HG03469 (cell line): ENCODE measurements at regions not wholly inside any gene's neighbourhood (a gene's known extent, or its start where the extent isn't known, plus 50 kb on each side); places are given as distances from the start of the nearest gene placed in this dataset.
"Not testable (repeated sequence)": the region's sequence is repeated elsewhere in the genome, so short reads cannot be mapped to it uniquely, and the experiment has no call there.

Experiments
- ATAC-seq: cut with Tn5 transposase; IDR thresholded peaks from one replicate; pipeline ENCODE4 v1.9.1; 2021; ENCODE audit warnings: mild to moderate bottlenecking, moderate library complexity, moderate number of reproducible peaks; ENCODE audit not compliant: unreplicated experiment

DNA sequence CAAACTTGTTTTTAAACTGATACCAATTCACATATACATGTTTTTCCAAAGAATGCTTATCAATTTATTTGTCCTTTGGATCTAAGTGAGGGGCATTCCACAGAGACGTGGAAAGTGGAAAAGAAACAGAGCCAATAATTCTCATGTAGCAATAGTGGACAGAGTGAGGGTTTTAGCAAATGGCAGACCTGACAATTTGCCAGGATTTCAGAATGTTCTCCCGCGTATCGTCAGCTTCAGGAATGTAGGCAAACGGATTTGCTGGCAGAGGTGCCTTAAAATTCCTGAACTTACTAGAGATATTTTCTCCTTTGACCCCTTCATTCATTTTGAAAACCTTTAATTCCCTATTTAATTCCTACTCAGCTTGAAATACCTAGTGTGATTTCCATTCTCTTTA, 193.4 kb upstream of the CPHXL start:
- no peak for ATAC-seq

DNA sequence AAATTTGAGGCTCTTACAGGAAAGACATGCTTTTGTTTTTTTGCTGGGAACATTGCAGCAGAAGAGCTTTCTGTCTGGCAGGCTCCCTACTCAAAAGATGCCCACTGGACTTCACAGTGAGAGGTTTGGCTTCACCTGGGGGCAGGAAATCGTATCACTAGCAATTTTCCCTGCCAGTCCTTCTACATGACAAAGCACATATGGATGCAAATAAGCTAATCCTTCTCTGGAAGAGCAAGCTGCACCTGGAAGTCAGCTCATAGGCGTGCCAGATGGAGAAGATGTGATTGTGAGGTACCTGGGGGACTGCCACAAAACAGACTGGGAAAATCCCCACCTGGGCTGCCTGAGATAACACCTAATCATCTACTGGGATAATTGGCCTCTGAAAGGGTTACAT, 195.0 kb upstream of the CPHXL start:
- no peak for ATAC-seq

DNA sequence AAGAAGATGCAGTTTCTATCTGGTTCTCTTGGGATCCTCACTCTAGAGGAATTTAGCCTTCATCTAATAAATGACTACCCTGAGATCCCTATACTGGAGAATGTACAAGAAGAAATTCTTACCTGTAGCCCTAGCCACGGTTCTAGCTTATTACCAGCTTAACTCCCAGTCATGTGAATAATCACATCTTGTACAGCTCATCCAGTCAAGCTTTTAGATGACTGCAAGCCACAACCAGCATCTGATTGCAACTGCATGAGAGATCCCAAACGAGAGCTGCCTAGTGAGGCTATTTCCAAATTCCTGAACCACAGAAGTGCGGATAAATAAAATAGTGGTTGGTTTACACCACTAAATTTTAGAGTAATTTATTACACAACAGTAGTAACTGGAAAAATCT, 196.0 kb upstream of the CPHXL start:
- ATAC-seq = no peak

DNA sequence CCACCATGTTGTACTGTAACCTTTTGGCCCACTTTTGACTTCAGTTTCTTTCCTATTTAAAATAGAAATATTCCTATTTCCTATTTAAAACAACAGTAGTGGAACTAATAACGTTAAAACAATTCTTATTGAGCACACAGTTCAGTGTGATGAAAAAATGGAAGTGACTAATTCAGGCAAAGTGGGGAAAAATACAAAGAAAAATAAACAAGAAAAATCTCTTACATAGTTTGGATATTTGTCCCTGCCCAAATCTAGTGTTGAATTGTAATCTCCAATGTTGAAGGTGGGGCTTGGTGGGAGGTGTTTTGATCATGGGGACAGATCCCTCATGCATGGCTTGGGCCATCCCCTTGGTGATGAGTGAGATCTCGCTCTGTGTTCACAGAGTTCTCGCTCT, 198.1 kb upstream of the CPHXL start:
- no peak for ATAC-seq

DNA sequence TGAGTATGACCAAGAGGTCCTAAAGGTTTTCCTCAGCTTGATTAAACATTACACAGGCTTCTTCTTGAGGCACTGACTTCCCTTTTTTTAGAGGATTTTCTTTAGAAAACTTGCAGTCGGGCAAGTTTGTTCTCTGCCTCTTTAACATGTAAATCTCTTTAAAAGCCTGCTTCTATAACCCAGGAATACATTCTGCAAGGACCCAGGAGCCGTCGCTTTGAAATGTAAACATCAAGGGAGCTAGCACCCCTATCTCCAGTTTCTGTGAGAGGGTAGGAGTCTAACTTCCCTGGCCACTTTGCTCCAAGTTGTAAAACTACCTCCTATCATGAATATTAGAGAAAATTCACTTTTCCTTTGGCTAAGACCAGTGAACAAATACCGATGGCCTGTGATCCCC, 201.5 kb upstream of the CPHXL start:
- no peak for ATAC-seq

DNA sequence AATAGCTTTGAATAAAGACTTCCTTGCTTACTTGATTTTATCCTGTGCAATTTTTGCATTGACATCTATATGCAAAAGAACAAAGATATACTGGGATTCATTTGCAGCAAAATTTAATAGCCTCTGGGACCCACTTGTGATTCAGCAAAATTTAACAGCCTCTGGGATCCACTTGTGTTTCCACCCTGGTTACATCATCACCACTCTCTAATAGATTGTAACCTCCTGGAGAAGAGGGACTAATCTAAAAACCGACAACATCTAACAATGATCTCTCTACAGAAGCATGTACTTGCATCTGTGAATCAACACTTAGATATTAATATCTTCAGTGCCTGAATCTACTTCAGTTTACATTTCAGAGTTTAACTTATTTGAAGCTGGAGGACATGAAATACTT, 202.0 kb upstream of the CPHXL start:
- no peak for ATAC-seq

DNA sequence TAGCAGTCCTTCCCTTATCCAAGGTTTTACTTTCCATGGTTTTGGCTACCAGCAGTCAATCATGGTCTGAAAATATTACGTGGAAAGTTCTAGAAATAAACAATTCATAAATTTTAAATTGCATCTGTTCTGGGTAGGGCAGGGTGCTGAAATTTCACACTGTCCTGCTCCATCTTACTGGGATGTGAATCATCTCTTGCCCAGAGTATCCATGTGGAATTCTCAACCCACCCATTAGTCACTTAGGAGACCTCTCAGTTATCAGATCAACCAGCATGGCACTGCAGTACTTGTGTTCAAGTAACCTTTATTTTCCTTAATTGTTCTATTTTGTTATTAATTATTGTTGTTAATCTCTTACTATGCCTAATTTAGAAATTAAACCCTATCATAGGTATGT, 202.8 kb upstream of the CPHXL start:
- ATAC-seq = no peak

DNA sequence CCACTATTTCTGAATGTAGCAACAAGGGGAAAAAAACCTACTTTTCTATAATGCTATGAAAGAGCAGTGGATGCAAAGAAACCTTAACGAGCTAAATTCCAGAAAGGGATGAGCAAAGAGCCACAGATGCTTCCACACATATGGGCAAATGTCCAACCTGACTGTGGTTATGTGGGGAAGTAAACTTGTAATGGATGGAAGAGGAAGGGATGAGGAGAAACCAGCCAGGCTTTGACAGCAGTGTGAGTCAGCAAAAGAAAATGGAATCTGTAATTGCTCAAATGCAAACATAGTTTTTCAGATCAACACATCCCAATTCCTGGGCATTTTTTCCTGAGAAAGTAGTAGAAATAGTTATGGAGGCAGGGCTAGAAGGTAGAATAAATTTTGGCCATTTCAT, 204.8 kb upstream of the CPHXL start:
- ATAC-seq = no peak

DNA sequence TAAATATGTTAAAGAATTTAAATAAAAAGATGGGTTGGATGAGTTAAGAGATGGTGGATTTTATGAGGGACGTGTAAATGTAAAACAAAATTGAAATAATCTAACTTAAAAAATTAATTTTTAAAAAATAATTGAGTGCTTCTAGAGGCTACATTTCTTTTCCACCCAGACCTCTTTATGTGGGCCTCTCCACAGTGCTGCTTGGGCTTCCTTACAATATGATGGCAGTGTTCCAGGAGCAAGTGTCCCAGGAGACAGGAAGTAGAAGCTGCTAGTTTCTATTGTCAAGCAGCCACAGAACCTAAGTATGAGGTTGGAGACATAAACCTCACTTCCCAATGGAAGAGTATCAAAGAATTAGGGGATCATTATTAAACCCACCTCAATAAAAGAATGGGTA, 205.7 kb upstream of the CPHXL start:
- ATAC-seq = no peak

DNA sequence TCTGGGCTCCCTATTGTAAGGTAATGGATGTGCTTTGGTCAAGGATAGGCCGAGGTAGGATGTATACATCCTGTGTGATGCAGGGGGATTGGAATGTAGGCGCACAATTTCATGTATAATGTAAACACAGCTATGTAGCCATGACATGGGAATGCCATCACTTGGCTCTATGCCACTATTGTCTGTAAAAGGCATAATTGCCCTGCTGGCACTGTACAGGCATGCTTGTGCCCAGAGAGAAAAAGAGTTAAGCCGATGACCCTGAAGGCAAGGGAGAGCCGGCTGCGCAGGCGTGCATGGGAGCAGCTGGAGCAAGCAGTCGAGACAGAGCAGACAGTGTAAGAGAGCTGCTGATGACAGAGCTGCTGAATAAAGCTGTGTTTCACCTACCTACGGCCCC, 212.5 kb upstream of the CPHXL start:
- no peak for ATAC-seq

DNA sequence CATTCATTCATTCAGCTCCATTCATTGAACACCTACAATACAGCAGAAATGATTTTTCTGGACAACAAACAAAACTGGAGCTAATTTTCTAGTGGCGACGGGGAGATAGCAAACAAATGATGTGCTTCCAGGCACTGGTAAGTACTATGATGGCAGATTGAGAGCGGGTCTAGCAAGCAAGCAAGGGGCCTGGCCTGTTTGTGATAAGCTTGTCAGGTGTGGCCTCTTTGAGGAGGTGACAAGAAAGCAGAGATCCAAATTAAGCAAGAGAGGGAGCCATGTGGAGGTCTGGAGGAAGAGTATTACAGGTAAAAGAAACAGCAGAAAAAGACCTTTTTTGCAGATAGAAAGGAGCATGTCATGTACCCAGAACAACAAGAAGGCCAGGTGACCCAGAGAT, 216.1 kb upstream of the CPHXL start:
- ATAC-seq = no peak

DNA sequence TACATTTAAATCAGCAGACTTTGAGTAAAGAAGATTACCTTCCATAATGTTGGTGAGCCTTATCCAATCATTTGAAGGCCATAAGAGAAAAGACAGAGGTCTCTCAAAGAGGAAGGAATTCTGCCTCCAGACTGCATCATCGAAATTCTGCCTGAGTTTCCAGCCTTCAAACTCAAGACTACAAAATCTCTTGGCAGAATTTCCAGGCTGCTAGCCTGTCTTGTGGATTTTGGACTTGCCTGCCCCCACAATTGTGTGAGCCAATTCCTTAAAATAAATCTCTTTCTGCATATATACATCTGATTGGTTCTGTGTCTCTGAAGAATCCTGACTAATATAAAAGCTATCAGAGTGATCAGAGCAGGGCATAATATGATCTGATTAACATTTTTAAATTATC, 216.6 kb upstream of the CPHXL start:
- ATAC-seq = no peak

DNA sequence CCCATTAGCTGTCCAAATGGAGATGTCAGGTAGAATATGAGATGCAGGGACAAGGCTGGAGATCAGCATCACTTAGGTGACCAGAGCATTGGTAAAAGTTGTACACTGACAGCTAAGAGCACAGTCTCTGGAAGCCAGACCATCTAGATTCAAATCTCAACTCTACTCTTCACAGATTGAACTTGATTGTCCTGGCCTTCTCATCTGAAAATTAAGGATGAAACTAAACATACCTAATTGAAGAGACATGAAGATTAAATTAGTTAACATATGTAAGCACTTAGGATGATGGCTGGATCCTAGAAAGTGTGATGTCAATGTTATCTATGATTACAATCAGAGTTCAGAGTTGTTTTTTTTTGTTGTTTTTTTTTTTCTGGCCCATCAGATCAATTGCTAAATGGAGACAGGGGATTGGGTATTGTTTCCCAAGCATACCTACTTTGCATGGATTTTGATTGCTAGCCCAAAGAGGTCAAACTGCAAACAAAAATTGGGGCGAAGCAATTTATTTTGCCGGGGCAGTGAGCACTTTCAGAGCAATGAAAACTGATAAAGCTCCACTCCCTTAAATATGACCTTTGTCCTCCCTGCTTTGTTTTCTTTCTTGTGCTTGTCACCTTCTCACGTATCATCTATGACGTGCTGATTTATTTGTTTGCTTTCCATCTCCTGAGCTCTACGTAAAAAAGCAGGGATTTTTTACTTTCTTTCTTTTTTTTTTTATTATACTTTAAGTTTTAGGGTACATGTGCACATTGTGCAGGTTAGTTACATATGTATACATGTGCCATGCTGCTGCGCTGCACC, 217.6 kb upstream of the CPHXL start:
- no peak for ATAC-seq

DNA sequence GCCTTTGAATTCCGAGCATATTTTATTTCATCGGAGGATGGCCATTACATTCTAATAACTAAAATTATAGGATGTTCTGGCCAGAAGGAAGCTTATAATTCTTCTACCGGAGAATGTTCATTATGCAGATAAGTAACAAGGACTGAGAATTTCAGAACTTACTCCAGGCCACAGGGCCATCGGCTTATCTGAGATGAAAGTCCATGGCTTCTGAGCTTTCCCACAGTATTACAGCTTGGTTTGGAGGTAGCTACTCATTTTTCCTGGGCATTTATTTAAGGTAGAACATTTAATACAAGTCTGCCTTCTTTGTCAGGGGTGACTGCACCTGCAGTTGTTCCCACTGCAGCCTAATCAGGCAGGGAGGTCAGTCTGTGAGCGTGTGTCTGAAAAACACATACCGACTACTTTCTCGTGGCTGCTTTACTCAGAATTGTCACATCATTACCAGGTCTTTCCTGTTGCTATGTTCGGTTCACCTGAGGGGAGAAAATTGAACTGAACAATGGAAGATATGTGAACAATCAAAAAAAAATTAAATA, 219.7 kb upstream of the CPHXL start:
- no peak for ATAC-seq

DNA sequence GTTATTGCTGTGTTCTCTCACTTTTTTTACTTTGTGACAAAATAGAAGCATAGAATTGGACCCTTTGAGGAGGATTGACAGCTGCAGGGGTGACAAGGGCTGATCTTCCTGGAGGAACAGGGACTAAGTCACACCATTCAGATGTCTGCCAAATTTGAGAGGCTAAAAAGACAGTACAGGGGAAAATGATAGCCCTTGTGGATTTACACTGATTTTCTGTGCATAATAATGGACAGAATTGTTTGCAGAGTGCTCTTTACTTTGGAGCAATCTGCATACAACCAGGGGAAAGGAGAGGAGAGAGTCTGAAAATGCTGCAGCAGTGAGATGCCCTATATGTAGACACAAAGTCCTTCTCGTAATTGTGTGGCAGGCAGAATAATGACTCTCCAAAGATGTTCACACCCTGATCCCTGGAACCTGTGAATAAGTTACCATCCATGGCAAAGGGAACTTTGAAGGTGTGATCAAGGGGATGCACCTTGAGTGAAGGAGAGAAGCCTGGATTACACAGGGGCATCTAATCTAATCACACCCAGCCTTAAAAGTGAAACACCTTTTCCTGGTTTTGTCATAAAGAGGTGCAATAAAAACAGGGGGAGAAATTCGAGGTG, 221.4 kb upstream of the CPHXL start:
- no peak for ATAC-seq

DNA sequence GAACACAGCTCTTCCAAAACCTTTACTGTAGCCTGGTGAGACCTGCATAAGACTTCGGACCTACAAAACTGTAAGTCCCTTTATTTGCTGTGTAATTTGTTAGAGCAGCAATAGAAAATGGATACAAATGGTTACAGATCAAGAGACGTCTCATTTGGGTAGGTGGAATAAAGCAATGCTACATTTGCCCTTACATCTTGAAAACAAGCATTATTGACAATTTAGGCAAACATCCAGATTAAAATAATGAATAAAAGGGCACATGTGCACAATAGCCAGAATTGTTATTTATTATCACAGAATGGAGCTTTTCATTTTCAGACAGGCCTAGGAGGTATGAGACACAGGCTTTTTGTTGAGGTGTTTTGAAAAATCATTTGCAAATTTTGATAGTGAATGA, 222.2 kb upstream of the CPHXL start:
- ATAC-seq = no peak

DNA sequence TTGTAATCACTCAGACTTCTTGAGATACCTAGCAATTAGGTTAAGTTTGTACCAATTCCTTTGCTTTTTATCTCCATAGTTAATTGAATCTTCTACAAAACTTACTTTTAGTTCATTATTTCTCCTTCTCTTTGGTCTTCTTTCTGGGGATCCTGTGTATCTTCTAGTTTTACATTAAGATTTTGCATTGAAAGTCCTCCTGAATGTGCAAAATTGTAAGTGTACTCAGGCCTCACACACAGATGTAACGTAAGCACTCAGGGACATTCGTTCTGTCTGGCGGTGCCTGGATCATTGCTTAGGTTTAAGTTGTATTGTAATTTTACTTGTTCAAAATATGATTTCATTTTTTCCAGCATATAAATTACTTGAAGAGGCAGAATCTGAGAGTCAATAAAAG, 222.6 kb upstream of the CPHXL start:
- ATAC-seq = no peak

DNA sequence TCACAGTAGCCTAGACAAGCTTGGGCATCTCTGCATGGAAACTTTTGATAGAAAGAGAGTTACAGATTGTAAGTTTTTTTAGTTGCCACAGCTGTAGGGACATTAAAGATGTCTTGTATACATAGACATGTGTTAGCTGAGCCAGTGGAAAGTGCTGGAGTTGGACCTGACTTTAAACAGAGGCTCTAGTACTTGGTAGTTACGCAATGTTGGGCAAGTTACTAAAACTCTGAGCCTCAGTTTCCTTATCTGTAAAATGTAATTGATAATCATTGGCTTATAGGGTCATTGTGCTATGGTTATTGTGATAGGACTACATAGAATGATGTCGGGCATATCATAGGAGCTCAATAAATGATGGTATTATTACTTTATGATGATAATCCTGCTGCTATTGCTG, 225.8 kb upstream of the CPHXL start:
- no peak for ATAC-seq

DNA sequence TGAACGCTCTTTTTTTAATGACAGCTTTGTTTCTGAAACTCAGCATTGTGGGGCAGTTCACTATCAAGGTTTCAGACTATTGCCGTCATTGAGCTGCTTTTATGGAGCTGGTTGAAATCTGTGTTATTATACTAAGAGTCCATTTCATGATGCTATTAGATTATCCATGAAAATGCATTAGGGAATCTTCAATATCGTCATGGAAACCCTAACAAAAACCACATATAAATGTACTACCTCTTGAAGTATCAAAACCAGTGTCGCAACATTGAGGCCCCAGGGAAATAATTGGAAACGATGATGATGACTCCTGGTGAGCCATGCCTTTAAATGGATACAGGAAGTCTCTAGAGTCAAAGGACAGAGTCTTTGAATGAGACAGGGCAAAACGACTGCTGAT, 231.6 kb upstream of the CPHXL start:
- no peak for ATAC-seq

DNA sequence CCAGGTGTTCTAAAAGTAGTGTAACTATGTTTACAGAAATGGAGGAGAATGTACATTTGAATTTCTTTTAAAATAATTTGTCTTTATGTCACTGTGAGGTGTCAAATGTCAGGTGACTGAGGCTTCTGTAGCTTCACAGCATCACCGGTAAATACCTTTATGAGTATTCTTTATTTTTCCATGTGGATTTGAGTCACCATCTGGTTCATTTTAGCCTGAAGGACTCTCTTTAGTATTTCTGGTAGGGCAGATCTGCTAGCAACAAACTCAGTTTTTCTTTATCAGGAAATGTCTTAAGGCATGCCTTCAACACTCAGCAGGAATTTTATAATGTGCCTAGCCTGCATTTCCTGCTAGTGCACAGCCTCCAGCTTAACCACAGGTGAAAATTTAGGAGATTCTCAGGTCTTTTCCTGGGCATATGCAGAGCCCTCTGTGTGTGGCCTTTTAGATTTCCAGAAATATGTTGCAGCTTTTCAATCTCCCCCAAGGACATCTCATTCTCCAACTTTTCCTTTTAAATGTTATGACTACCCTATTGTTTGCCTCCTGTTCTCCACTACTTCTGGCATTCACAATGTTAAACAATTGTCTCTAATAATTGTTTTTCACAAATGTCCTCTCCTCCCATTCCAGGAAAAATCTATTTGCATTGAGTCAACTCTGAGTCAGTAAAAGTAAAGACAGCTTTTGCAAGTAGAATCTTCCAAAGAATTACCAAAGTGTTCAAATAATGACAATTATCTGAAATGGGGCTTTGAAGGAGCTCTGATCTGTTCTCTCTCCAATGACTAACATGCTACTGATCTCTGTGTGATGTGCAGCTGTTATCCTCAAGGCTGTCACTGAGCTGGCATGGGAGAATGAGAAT, 239.4 kb upstream of the CPHXL start:
- ATAC-seq = no peak

DNA sequence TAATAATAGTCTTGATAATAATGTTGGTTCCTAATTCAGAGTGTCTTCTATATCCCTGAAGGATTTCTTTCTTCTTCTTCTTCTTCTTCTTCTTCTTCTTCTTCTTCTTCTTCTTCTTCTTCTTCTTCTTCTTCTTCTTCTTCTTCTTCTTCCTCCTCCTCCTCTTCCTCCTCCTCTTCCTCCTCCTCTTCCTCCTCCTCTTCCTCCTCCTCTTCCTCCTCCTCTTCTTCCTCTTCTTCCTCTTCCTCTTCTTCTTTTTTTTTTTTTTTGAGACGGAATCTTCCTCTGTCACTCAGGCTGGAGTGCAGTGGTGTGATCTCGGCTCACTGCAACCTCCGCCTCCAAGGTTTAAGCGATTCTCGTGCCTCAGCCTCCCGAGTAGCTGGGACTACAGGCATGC, 242.8 kb upstream of the CPHXL start:
- ATAC-seq = not testable (repeated sequence)

DNA sequence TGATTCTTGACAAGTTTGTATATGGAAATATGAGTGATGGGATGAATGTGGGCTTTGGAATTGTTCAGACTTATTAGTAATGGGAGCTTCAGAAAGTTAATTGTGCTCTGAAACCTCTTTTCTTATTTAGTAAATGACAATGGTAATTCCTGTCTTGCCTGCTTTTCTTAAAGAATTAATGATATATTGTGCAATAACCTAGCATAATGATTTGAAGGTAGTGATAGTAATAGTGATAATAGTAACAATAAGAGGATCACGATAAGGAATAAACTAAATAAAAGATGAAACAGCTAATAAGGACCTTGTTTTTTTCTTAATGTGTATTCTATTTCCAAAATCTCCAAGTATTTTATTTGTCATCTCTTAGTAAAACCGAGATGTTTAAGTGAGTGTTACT, 245.0 kb upstream of the CPHXL start:
- ATAC-seq = no peak
